GM12873 (cell line): ENCODE measurements at regions not wholly inside any gene's neighbourhood (a gene's known extent, or its start where the extent isn't known, plus 50 kb on each side); places are given as distances from the start of the nearest gene placed in this dataset.

Experiments used
- CTCF ChIP-seq: IDR thresholded peaks from 2 replicates; pipeline ENCODE4 v1.5.1; 2012; ENCODE audit warnings: low read depth, mild to moderate bottlenecking, moderate library complexity, low read length, control low read depth; ENCODE audit not compliant: insufficient read depth; ENCODE audit errors: missing control alignments

GRCh38 chr17:79232957-79233356, 158.3 kb downstream of the ENGASE start:
- no peak for TF ChIP-seq CTCF

- TF ChIP-seq CTCF: no peak
These were observed 157.2 kb downstream of the ENGASE start for GRCh38 chr17:79231766-79232287.

DNA sequence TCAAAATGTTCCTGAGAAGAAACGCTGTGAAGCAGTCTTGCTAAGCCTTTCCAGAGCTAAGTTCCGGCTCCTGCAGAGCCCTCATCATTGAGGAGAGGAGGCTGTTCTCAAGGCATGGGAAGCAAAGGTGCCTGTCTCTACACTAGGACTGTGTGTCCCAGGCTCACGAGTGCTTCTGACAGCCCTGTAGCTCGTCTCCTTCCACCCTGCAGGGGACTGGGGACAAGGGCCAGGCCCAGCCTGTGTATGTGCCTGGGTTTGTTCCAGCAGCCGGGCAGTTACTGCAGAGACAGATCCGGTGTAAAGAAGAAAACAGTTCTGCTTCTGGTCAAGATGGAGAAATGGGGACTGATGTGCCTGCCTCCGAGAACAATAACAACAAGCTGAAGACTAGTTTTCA, 156.0 kb downstream of the ENGASE start:
- TF ChIP-seq CTCF: no peak

DNA sequence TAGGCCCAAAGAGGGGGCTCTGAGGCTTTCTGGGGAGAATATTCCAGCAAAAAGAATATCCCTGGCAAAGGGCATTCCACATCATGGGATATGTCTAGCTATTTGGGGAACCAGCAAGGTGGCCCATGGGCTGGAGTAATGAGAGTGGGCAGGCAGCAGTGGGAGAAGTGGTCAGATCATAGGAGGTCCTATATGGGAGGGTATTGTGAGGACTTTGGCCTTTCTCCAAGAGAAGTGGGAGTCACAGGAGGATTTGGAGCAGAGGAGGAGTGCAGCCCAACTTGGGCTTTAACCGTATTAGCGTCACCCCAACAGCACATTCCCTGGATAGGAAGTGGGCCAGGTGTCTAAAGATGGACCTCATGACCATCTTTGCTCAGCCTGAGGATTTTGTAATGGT, 151.4 kb downstream of the ENGASE start:
- no peak for TF ChIP-seq CTCF

- no peak for TF ChIP-seq CTCF
These were observed 150.3 kb downstream of the ENGASE start for GRCh38 chr17:79224903-79225302.

DNA sequence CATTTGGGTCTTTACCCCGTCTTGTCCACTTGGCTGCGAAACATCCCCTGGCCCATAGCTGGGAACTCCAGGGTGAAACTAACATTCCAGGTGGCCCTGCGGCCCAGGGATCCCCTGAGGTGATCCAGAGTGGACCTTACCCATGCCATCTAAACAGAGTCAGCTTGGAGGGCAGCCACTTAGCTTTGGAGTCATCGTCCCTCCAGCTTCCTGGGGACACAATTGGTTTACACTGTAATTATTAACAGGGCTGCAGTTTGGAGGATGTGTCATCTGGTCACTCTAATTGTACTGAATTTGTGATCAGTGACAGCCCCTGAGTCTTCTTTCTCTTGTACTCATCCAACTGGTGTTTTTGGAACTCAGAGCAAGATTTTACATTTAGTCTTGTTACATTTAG, 149.9 kb downstream of the ENGASE start:
- TF ChIP-seq CTCF: no peak

DNA sequence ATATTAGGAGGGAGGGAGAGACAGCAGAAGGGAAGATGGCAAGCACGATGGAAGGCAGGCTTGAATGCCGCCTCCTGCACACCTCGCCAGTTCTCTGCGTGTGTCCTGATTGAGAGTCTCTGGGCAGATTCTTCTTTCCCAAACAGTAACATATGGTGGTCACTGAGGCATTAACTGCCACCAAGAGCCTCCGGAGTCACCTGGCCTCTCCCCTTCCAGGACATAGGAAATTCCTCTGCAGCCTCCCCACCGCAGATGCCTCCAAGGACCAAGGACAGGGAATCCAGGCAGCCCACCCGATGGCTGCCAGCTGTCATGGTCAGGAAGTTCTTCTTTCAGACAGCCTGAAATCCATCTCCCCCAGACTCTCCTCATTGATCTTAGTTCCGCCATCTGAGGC, 149.3 kb downstream of the ENGASE start:
- TF ChIP-seq CTCF: no peak
